HepG2 (cell line): ENCODE measurements at regions not wholly inside any gene's neighbourhood (a gene's known extent, or its start where the extent isn't known, plus 50 kb on each side); places are given as distances from the start of the nearest gene placed in this dataset.

Experiments
- ATAC-seq: fragments of 200-7000 bp; cut with Tn5 transposase; 3 replicates; pipeline ENCODE4 v1.9.1; 2020; ENCODE audit warnings: mild to moderate bottlenecking, moderate library complexity
- BruUV-seq: library from RNA; stranded (reverse); fragments of 400-500 nt; replicated peaks from 2 replicates; lab custom pipeline; 2021; lab: Mats Ljungman, UMichigan
- CTCF ChIA-PET: fragments of 300-600 bp; formaldehyde crosslinking; extraction: SDS; loops from one replicate; lab custom pipeline; 2021; ENCODE audit warnings: low total read pairs, inconsistent platforms, low intra/inter-chr PET ratio; lab: Yijun Ruan, JAX
- POLR2A ChIA-PET: fragments of 350-600 bp; sonication (Branson Sonifier 250); formaldehyde crosslinking; loops from one replicate; lab custom pipeline; 2020; ENCODE audit warnings: antibody characterized with exemption, inconsistent platforms; lab: Yijun Ruan, JAX
- DNase-seq: peaks from one replicate; pipeline ENCODE4 v3.0.0-alpha.2; 2015; ENCODE audit warnings: low spot score
- FAIRE-seq: peaks from 3 replicates; lab custom pipeline; 2011; peaks lifted over from hg19 to GRCh38; lab: Jason Lieb, UNC
- H2AFZ ChIP-seq: one replicate; pipeline ENCODE4 v1.6.1; 2011; ENCODE audit warnings: low read length, inconsistent platforms
- H3K27ac ChIP-seq: fragments of 300-600 bp; 3 replicates; pipeline ENCODE4 v1.8.0; 2011; ENCODE audit warnings: mixed run types, mild to moderate bottlenecking, mixed read lengths, low read length, inconsistent platforms; ENCODE audit not compliant: insufficient read depth; ENCODE audit errors: extremely low read length
- H3K27me3 ChIP-seq, 2 experiments: fragments of 200-600 bp in 1 of 2; 2 replicates in 1 of 2; 3 replicates in 1 of 2; pipeline versions ENCODE4 v1.6.0 to v1.8.0; 2011; ENCODE audit warnings: low read length in 2 of 2, mild to moderate bottlenecking in 2 of 2, moderate library complexity in 2 of 2, inconsistent platforms in 1 of 2; ENCODE audit not compliant: insufficient read depth in 2 of 2, control insufficient read depth in 1 of 2
- H3K36me3 ChIP-seq, 2 experiments: fragments of 200-600 bp in 1 of 2; replicated peaks in 1 of 2; 2 replicates in 1 of 2; 3 replicates in 1 of 2; pipeline versions ENCODE4 v1.5.1 to v1.8.0; 2011; ENCODE audit warnings: low read length in 2 of 2, inconsistent platforms in 1 of 2; ENCODE audit not compliant: insufficient read depth in 2 of 2, control insufficient read depth in 1 of 2
- H3K4me1 ChIP-seq: 2 replicates; pipeline ENCODE4 v1.5.1; 2012; ENCODE audit warnings: low read length, inconsistent platforms; ENCODE audit not compliant: insufficient read depth
- H3K4me2 ChIP-seq: 2 replicates; pipeline ENCODE4 v1.6.0; 2011; ENCODE audit warnings: low read depth, low read length, inconsistent platforms
- H3K4me3 ChIP-seq, 3 experiments: fragments of 200-600 bp in 1 of 3; sonication (generic), shearing (Covaris generic) in 1 of 3; replicated peaks in 1 of 3; 2 replicates each; pipeline ENCODE4 v1.5.1; 2011 to 2016; ENCODE audit warnings: low read length in 3 of 3, inconsistent platforms in 2 of 3, low read depth in 2 of 3, mild to moderate bottlenecking in 2 of 3, control low read depth in 1 of 3, mixed read lengths in 1 of 3; ENCODE audit not compliant: insufficient read depth in 1 of 3
- H3K79me2 ChIP-seq: one replicate; pipeline ENCODE4 v1.6.1; 2011; ENCODE audit warnings: low read length, inconsistent platforms; ENCODE audit not compliant: insufficient read depth
- H3K9ac ChIP-seq: 2 replicates; pipeline ENCODE4 v1.6.0; 2011; ENCODE audit warnings: mild to moderate bottlenecking, low read depth, low read length, inconsistent platforms; ENCODE audit not compliant: insufficient read depth
- H3K9me3 ChIP-seq: 2 replicates; pipeline ENCODE4 v1.5.1; 2012; ENCODE audit warnings: mild to moderate bottlenecking, low read length
- H4K20me1 ChIP-seq: 2 replicates; pipeline ENCODE4 v1.6.0; 2011; ENCODE audit warnings: inconsistent platforms, mild to moderate bottlenecking, low read length, moderate library complexity; ENCODE audit not compliant: insufficient read depth
- CREB1 ChIP-seq, 2 experiments: fragments of 450-650 bp in 1 of 2; IDR thresholded peaks; 2 replicates each; pipeline ENCODE4 v1.6.1; 2016 to 2017; ENCODE audit warnings: control low read depth in 1 of 2, mild to moderate bottlenecking in 1 of 2, missing compliant biosample characterization in 1 of 2, missing genetic modification characterization in 1 of 2
- DPF2 ChIP-seq: sonication (generic); formaldehyde crosslinking; IDR thresholded peaks from 2 replicates; pipeline ENCODE4 v1.4.0; 2020; ENCODE audit warnings: mild to moderate bottlenecking, low read depth, missing genetic modification reagents, borderline replicate concordance
- DRAP1 ChIP-seq: IDR thresholded peaks from 2 replicates; pipeline ENCODE4 v1.6.1; 2016; ENCODE audit warnings: missing genetic modification reagents, missing compliant biosample characterization
- ETS1 ChIP-seq: sonication (generic); formaldehyde crosslinking; IDR thresholded peaks from 2 replicates; pipeline ENCODE4 v1.4.0; 2020; ENCODE audit warnings: missing genetic modification reagents
- HDAC1 ChIP-seq: sonication (generic); formaldehyde crosslinking; IDR thresholded peaks from 2 replicates; pipeline ENCODE4 v1.5.1; 2020; ENCODE audit warnings: mild to moderate bottlenecking, missing genetic modification reagents
- HMG20B ChIP-seq: conservative IDR thresholded peaks from 2 replicates; pipeline ENCODE4 v1.6.1; 2016; ENCODE audit warnings: missing genetic modification reagents, missing compliant biosample characterization
- NFATC3 ChIP-seq: sonication (generic); formaldehyde crosslinking; IDR thresholded peaks from 2 replicates; pipeline ENCODE4 v1.5.1; 2020; ENCODE audit warnings: mild to moderate bottlenecking, missing genetic modification reagents
- SOX6 ChIP-seq, 2 experiments: fragments of 450-650 bp in 1 of 2; sonication (generic) in 1 of 2; formaldehyde crosslinking in 1 of 2; IDR thresholded peaks; 2 replicates each; pipeline versions ENCODE4 v1.4.0 to v1.6.1; 2017 to 2020; ENCODE audit warnings: antibody characterized with exemption in 1 of 2, mild to moderate bottlenecking in 1 of 2, missing genetic modification reagents in 1 of 2
- ZMAT3 ChIP-seq: sonication (generic); formaldehyde crosslinking; conservative IDR thresholded peaks from 2 replicates; pipeline ENCODE4 v1.7.0; 2021; ENCODE audit warnings: missing genetic modification reagents
- ZNF329 ChIP-seq: sonication (generic); formaldehyde crosslinking; IDR thresholded peaks from 2 replicates; pipeline ENCODE4 v1.9.0; 2021; ENCODE audit warnings: low read depth, mild to moderate bottlenecking, missing genetic modification reagents
- ZNF383 ChIP-seq: sonication (generic); formaldehyde crosslinking; IDR thresholded peaks from 2 replicates; pipeline ENCODE4 v1.4.0; 2020; ENCODE audit warnings: missing genetic modification reagents, mild to moderate bottlenecking, borderline replicate concordance
- ZNF484 ChIP-seq: sonication (generic); formaldehyde crosslinking; IDR thresholded peaks from 2 replicates; pipeline ENCODE4 v1.5.1; 2020; ENCODE audit warnings: mild to moderate bottlenecking, low read depth, missing genetic modification reagents, borderline replicate concordance
- ZNF879 ChIP-seq: sonication (generic); formaldehyde crosslinking; IDR thresholded peaks from 2 replicates; pipeline ENCODE4 v1.8.1; 2023; ENCODE audit warnings: missing genetic modification reagents
- ZSCAN31 ChIP-seq: sonication (generic); formaldehyde crosslinking; IDR thresholded peaks from 2 replicates; pipeline ENCODE4 v1.5.0; 2020; ENCODE audit warnings: low read depth, mild to moderate bottlenecking, missing genetic modification reagents
- WGBS: methylation state at CpG from one replicate; pipeline ENCODE4 v1.1.6; 2017; ENCODE audit warnings: low lambda C conversion rate; 5-methylcytosine and 5-hydroxymethylcytosine counted together
- in situ Hi-C: cut with HindIII; loops from 2 replicates; pipeline ENCODE4 v1.10.0; 2017; ENCODE audit warnings: low pct_unique_long_range_greater_than_20kb; ENCODE audit not compliant: extremely low pct_ligation_motif_present
- intact Hi-C: fragments of 100-400 bp; cut with micrococcal nuclease; formaldehyde crosslinking; loops from one replicate; pipeline ENCODE4 v1.10.0; 2022; ENCODE audit not compliant: unreplicated experiment

GRCh38 chr3:34882764-34883163 lies 756.6 kb upstream of the ARPP21 start:
- FAIRE-seq (no peak), DNase-seq (no peak), ATAC-seq (no peak)
- H2AFZ ChIP-seq: no peak overlapping the region
- H3K4me2 ChIP-seq: no peak overlapping the region
- CTCF ChIA-PET: no interaction called here
- H3K27ac ChIP-seq: no peak overlapping the region
- H4K20me1 ChIP-seq: no peaks in the 10 kb centered on the region
- no peak overlapping the region for H3K9ac ChIP-seq
- in situ Hi-C loops (no loop called here), intact Hi-C loops (no loop called here)
- no peaks in the 10 kb centered on the region for H3K36me3 ChIP-seq
- WGBS: 4% methylated on average over 2 of the region's 2 CpGs
- H3K4me3 ChIP-seq: no peak overlapping the region
- BruUV-seq: no TSS peak
- no peak for TF ChIP-seq ZNF879 (CRISPR knock-in tag)
- TF ChIP-seq ZMAT3: no peak
- no peak for TF ChIP-seq CREB1 (IDR thresholded peaks at IDR 0.05)
- no peak for TF ChIP-seq CREB1 (CRISPR knock-in tag; IDR thresholded peaks at IDR 0.05)
- no peak for TF ChIP-seq HDAC1
- TF ChIP-seq ZNF329 (CRISPR knock-in tag): no peak
- no peak for TF ChIP-seq DRAP1 (CRISPR knock-in tag)
- no peak for TF ChIP-seq ZSCAN31
- no peak for TF ChIP-seq NFATC3 (CRISPR knock-in tag)
- no peak for TF ChIP-seq ZNF484 (CRISPR knock-in tag)
- TF ChIP-seq SOX6 (IDR thresholded peaks at IDR 0.05): no peak
- no peak for TF ChIP-seq SOX6 (CRISPR knock-in tag; IDR thresholded peaks at IDR 0.05)
- TF ChIP-seq HMG20B (CRISPR knock-in tag): no peak
- TF ChIP-seq ZNF383: no peak
- no peak for TF ChIP-seq DPF2 (CRISPR knock-in tag)
- no peak for TF ChIP-seq ETS1 (CRISPR knock-in tag)
- H3K27me3 ChIP-seq: no peaks in the 10 kb centered on the region
- H3K4me1 ChIP-seq: no peaks in the 10 kb centered on the region
- H3K9me3 ChIP-seq: peaks cover 4% of the 10 kb centered on the region; the same call in 1 of the 2 replicates
- POLR2A ChIA-PET: no interaction called here
- no peaks in the 10 kb centered on the region for H3K79me2 ChIP-seq
